DMS53 treated with DMSO at 0.1 percent for 48 hours (cell line): ENCODE measurements at regions not wholly inside any gene's neighbourhood (a gene's known extent, or its start where the extent isn't known, plus 50 kb on each side); places are given as distances from the start of the nearest gene placed in this dataset.

Source experiments
- DNase-seq: peaks from one replicate; lab custom pipeline; 2025; ENCODE audit not compliant: unreplicated experiment; lab: John Stamatoyannopoulos, UW

DNA sequence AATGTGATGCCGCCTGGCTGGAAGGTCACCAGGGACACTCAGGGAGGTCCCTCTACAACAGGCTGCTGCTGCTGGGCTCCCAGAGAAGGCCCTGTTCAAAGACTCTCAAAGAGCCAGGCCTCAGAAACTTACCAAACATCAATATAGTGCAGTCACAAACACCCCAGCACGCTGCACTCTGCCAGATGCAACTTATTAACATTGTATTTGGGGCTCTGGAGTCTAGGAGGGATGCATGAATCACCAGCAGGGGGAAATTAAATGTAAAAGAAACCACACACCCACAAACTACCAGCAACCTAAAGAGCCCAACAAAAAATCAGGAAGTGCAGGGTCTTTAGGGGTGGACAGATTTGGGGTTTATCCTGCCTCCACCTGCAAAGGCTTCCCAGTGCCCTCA lies 74.6 kb upstream of the SPATA12 start:
- no peak for DNase-seq

DNA sequence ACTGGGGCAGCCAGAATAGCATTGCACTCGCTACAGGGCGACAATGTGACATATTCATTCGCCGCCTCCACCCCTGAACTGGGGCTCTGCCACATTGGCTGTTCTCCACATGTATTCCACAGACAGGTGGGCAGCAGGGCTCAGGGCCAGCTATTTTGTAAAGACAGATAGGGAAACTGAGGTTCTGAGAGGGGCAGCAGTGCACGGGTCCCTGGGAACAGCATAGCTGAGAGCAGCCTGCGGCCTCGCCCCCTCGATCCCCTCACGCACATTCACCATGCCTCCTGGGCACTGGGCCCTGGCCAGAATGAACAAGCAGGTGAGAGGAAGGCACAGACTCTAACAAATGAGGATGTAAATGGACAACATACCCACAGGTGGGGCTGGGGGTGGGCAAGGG lies 75.0 kb upstream of the SPATA12 start:
- DNase-seq, result no peak

DNA sequence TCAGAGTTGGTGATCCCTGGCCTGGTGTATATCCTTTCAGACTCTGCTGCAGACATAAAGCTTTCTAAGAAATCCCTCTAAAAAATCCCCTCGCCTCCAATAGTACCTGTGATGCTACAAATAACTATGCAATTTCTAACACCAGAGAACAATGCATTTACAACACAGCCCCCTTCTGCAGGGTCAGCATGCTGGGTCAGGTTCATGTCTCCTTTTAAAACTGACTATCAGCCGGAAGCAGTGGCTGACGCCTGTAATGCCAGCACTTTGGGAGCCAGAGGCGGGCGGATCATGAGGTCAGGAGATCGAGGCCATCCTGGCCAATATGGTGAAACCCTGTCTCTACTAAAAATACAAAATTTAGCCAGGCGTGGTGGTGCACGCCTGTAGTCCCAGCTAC lies 77.0 kb upstream of the SPATA12 start:
- DNase-seq, result no peak

DNA sequence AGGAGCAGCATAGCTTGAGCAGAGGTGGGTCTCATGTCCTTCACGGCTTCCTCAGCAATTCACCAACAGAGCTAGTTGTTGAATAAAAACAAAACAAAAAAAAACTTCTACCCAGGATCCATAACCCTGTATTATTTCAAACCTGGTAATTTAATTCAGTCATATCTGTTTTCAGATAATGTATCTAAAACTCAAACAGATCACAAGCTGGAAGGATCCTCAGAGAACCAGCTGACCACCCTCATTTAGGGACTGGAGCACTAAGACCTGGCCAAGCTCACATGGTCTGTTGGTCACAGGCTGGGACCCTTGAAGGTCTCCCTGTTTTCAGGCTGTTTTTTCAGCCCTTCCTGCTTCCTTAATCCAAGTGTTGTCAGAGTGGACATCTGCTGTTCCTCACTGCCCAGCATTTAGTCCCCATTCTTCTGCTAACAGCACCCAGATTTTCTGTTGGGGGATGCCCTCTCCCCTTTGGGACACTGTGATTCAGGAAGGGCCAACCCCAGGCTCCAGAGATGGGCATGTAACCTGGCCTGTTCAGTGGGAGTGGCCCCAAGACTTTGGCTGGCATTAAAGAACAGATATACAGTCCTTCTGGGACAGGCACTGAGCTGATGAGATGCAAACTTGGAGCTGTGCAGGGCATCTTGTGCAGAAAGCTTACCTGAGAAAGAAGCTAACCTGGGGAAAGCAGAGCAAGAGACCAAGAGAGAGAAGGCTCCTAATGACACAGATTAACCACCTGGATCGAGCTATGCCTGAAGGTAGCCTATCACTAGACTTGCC lies 78.8 kb upstream of the SPATA12 start:
- no peak for DNase-seq

DNA sequence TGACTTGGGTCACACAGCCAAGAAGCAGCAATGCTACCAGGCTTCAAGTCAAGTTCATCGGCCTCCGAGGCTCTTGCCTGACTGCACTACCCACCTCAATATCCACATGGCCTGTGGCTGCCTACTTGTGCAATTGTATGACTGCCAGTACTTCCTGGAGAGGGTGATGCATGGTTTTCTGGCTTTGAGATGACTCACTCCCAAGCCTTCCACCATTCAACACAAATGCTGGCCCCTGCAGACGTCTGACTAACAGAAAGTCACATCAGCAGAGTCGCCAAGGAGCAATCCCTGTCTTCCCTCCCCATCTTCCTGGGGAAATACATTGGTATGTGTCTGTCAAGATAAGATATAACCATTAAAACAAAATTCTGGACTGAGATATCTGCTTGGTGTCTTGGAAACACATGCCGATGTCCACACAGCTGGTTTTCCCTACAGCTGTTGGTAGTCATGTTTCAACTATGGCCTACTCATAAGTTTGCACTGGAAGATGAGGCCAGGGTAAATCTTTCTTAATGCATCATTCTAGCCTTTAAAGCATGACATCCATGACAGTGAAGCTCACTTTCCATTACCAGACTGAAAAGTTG lies 79.6 kb upstream of the SPATA12 start:
- DNase-seq, result no peak

DNA sequence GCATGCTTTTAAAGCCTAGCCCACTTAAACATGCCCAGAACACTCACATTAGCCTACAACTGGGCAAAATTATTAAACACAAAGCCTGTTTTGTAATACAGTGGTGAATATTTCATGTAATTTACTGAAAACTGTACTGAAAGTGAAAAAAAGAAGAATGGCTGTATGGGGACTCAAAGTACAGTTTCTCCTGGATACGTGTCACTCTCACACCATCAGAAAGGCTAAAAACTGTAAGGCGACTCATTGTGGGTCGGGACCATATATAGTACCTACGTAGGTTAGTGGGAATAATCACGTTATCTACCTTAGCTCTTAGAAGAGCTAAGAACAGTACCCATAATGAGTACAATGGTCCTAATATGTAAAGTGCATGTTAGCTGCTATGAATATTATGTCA lies 80.2 kb upstream of the SPATA12 start:
- no peak for DNase-seq

DNA sequence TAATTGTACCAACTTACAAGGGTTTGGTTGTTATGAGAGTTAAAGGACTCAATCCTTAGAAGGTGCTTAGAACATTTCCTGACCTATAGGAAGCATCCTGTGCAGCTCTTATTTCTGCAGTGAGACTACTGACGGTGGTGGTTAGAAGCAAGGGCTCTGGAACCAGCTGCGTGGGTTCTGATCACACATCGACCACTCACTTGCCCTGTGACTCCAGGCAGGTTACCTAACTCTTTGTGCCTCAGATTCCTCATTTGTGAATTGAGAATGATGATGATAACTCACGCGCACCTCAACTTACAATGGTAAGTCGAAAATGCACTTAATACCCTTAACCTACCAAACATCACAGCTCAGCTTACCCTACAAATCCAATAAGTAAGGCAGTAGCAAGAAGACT lies 80.7 kb upstream of the SPATA12 start:
- no peak for DNase-seq

DNA sequence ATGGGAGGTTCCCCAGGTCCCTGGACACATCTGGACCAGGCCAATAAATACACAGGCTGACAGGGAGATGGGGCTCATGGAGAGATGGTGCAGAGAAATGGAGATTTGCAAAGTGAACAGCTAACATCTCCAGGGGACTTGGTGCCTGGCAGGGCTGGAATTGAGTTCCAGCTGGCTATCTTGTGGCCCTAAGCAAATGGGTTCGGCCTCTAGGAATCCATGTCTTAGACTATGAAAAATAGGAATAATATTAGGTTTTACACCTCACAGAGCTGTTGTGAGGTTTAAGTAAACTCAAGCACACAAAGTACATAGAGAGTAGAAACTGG lies 82.9 kb upstream of the SPATA12 start:
- DNase-seq, result no peak

DNA sequence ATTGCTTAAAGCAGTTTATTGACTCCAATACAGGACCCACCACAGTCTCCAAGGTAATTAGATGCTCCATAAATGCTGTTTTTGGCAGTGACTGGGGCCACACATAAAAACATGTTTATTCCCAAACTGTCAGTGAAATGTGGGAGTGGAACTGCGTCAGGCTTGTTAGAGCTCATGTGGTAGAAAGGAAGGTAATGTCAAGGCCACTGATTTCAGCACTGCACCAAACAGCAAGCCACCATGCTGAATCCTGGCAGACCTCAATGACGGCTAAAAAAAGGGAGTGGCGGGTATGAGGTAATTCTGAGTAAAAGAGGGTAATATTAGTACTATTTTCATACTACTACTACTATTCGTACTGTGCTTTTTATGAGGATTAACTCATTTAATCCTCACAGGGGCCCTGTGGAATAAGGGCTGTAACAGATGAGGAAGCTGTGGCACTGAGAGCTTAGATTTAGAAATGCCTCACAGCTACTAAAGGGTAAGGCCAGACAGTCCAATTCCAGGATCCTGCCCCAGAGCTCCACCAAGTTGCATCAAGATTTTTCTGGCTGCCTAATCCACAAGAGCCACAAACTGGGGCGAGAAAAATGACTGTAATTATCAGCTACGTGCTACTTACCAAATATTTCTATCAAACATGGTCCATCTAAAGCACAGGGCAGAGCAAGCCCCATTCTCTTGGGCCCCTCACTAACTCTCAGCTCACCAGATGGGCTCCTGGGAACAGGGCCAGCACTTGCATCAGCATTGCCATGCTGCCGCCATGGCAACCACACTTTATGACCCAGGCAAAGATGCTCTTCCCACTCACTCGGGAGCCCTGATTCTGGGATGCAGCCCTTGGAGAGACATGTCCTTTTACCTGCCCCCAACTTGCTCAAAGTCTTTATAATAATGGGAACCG lies 83.6 kb upstream of the SPATA12 start:
- DNase-seq, result no peak

DNA sequence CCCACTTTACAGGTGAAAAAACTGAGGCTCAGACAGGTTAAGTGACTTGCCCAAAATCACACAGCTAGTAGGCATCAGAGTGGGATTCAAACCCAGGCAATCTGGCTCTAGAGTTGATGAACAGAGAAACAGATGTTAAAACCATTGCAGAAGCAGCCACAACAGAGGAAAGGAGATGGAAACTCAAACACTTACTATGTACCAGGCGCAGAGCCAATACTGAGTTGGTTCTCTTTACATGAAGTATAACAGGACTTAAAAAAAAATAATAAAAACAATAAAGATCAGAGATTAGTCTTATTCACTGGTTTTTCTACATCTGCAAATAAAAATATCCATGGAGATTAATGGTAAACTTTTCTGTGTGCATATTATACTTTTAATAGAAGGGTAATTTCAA lies 84.9 kb upstream of the SPATA12 start:
- DNase-seq, result no peak

DNA sequence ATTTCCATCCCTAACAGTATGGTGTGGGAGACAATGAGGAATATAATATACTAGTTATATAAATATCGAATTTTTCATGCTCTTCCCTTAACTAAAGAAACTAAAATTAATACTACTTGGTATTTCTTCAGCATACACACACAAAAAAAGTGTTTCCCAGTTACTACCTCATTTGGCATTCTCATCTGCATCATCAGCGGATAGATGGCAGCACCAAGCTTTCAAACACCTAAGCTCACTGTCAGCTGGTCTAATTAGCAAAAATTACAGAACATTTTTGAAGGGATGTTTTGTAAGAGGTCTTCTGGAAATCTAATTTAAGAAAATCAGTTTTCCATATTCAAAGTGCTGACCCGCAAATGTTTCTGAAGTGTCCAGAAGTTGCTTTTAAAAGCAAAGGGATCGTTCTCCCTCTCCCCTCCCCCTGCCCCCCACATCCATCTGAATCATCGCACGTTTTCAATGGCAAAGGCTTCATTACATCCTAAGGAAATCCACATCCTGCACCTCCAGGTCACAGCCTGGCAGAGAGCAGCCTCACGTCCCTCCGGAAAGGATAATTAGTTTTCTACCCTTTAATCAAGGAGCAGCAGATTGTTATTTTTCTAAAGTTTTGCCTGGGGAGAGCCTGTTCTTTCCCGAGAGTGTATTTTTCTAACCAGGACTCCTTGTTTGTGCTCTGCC lies 86.1 kb upstream of the SPATA12 start:
- no peak for DNase-seq

DNA sequence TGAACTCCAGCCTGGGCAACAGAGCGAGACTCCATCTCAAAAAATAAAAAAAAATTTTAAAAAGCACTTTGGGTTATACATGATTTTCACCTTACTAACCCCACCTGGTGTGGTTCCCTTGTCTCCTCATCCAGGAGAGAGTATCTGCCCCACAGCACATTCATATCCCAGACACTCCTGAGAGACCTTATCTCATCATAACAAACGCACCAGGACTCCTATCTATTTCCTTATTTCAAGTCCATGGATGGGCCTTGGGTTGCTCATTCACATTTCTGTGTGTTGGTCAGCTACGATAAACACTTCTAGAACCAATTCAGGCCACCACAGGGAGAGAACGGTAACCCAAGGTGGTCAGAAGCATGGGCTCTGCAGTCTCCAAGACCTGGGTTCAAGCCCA lies 88.6 kb upstream of the SPATA12 start:
- no peak for DNase-seq

DNA sequence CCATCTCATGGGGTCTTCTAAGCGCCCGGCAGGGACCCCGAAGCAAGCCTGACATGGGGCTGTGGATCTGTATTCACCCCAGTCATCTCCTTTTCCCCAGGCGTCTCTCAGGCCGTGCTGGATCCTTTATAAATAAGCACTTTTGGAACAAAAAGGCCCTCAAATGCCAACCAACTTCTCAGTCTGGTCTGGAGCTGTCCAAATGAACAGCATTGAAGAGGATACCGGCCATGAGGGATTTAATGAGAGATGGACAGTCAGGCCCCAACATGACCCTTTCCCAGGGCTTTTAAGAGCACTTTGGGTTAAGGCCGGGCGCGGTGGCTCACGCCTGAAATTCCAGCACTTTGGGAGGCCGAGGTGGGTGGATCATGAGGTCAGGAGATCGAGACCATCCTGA lies 89.2 kb upstream of the SPATA12 start:
- DNase-seq, result no peak

DNA sequence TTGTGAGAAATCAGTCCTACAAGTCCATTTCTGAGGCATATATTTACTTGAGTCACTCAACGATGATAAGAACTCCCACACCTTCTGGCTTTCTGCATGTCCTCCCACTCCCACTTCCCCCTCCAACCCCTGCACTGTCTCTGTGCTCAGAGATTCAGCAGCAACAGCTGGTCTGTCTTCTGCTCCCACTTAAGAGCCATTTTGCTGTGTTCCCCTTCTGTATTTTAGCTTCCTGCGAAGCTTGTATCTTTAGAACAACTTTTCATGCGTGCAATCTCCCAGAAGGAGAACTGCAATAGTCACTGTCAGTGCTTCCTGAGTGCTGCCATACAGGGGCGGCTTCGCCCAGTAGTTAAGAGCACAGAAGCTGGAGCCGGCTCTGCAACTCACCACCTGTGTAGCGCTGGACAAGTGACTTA lies 90.0 kb upstream of the SPATA12 start:
- no peak for DNase-seq

DNA sequence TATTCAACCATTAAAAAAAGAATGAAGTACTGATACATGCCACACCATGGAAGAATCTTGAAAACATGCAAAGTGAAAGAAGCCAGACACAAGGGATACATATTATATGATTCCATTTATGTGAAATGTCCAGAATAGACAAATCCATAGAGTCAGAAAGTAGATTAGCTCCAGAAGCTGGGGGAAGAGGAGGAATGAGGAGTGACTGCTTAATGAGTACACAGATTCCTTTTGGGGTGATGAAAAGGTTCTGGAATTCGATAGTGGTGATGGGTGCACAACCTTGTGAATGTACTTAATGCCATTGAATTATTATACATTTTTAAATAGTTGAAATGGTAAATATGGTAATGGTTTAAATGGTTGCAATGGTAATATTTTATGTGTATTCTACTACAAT lies 90.6 kb upstream of the SPATA12 start:
- DNase-seq, result no peak

DNA sequence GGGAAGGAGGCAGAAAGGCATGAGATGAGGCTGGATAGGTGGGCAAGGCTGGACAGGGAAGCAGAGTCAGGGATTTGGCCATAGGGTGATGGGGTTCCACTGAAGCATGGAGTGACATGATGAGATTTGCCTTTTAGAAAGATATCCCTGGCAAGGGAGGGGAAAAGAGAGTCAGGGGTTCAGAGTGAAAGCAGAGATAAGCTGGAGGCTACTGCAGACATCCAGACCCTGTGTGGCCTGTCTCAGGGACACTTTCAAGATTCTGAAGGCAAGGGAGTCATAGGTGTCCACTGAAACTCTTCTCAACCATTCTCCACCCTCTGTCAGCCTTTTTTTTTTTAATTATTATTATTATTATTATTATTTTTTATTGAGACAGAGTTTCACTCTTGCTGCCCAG lies 94.0 kb upstream of the SPATA12 start:
- DNase-seq, result no peak

DNA sequence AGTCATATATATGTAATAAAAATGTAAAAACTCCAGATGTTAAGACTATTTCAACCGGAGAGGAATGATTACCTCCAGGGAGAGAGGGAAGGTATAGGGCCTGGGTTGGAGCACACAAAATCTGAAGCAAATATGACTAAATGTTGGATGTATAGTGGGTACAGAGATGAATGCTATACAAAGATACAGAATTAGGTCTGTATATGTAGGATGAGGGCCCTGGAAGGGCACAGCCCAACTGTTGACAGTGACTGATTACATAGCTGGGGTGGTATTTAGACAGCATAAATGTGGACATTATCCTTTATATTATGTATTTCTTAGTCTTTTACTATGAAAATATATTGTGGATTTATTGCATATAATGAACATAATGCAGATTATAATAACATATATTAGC lies 94.4 kb upstream of the SPATA12 start:
- DNase-seq, result no peak

DNA sequence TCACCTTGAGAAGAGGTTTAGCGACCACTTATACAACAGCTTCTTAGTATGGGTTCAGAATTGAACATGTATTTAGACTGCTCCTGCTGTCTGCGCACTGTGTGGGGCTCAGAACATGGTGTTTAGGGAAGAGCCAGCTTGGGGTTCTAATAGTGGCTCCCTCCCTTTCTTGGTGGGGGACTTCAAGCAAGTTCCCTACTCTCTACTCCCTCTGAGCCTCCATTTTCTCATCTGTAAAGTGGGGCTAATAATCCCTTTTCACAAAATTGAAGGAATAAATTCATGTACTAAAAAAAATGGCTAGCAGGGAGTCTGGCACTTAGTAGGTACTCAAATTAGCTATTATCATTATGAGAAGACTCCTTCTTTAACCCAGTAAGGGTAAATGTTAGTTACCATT lies 97.5 kb upstream of the SPATA12 start:
- no peak for DNase-seq

DNA sequence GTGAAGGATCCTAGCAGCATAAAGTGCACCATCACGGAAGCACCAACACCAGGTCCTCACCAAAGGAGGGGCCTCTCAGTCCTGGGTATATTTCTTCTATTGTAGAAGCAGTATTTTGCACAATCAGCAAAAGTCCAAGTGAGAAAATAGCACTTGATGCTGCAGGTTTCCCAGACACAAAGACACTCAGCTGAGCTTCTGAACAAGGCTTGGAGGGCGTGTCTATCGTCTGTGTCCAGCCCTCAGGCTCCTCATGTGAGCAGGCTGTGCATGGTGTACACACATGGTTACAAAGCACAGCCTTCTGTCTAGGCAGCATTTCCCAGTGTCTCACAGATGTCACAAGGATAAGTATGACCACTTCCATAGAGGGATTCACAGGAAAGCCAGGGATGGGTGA lies 98.3 kb upstream of the SPATA12 start:
- no peak for DNase-seq

DNA sequence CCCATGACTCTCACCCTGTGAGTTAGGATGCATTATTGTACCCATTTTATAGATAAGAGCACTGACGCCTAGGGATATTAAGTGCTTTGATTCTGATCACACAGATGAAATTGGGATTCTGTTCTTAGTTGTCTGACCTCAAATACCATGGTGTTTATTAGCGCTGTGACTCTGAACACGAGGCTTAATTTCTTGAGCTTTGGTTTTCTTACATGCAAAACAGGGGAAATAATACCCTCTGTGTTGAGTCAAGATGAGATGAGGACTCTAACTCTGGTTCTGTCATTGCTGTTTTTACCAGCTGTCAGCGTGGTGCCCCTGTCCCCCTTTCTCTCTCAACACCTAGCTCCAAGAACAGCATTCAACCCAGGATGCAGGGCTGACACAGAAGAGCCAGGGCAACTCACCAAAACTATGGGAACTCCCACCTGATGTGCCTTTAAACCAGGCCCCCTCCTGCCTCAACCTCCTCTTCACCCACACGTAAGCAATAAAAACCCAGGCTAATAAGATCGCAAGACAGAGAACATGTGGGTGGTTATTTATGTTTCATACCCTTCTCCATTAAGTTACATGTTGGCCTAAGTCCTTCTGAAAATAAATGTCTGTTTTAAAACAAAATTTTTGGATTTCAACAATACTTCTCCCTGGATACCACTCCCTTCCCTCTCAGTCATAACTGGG lies 100.1 kb upstream of the SPATA12 start:
- DNase-seq, result no peak

DNA sequence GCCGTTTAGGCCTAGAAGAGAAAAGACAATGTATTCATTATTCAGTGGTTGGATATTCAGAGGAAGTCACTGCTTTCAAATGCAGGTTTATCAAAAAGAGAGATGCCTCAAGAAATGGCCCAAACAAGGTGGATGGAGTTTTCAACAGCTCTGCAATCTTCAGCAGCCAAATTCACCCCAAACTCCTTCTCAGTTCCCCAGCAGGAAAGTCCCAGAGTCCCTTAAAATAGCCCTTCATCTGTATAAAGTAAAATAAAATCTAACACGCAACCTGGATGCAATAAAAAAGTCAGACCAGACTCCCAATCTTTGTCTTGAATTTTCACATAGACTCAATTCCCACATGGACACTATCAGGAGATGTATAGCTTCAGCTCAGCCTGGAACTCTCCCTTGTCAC lies 101.6 kb upstream of the SPATA12 start:
- DNase-seq, result no peak
